Smooth muscle cell (in vitro differentiated cells): ENCODE measurements at regions not wholly inside any gene's neighbourhood (a gene's known extent, or its start where the extent isn't known, plus 50 kb on each side); places are given as distances from the start of the nearest gene placed in this dataset.
"Not testable (repeated sequence)": the region's sequence is repeated elsewhere in the genome, so short reads cannot be mapped to it uniquely, and the experiment has no call there.

ENCODE experiments used
- DNase-seq: peaks from one replicate; lab custom pipeline; 2025; ENCODE audit not compliant: unreplicated experiment; lab: John Stamatoyannopoulos, UW
- H2AFZ ChIP-seq: fragments of 200-600 bp; sonication (generic); 2 replicates; pipeline ENCODE4 v1.6.0; 2016; ENCODE audit warnings: antibody characterized with exemption, low read depth, mild to moderate bottlenecking
- H3F3A ChIP-seq: fragments of 200-600 bp; sonication (generic); 2 replicates; pipeline ENCODE4 v1.6.0; 2017; ENCODE audit warnings: antibody characterized with exemption, low read depth
- H3K27ac ChIP-seq: fragments of 200-600 bp; sonication (generic); 2 replicates; pipeline ENCODE4 v1.5.1; 2016; ENCODE audit warnings: low read depth, mild to moderate bottlenecking
- H3K27me3 ChIP-seq: fragments of 200-600 bp; sonication (generic); 2 replicates; pipeline ENCODE4 v1.6.1; 2016; ENCODE audit warnings: low read depth, mild to moderate bottlenecking
- H3K36me3 ChIP-seq: fragments of 200-600 bp; sonication (generic); 2 replicates; pipeline ENCODE4 v1.5.1; 2016; ENCODE audit warnings: low read depth
- H3K4me1 ChIP-seq: fragments of 200-600 bp; sonication (generic); 2 replicates; pipeline ENCODE4 v1.5.1; 2016; ENCODE audit warnings: low read depth
- H3K4me2 ChIP-seq: fragments of 200-600 bp; sonication (generic); 2 replicates; pipeline ENCODE4 v1.6.0; 2016; ENCODE audit warnings: mild to moderate bottlenecking
- H3K4me3 ChIP-seq: fragments of 200-600 bp; sonication (generic); 2 replicates; pipeline ENCODE4 v1.5.1; 2016; ENCODE audit warnings: mild to moderate bottlenecking
- H3K79me2 ChIP-seq: fragments of 200-600 bp; sonication (generic); 2 replicates; pipeline ENCODE4 v1.6.0; 2016; ENCODE audit warnings: low read depth, mild to moderate bottlenecking
- H3K9ac ChIP-seq: fragments of 200-600 bp; sonication (generic); 2 replicates; pipeline ENCODE4 v1.6.0; 2016; ENCODE audit warnings: low read depth
- H3K9me3 ChIP-seq: fragments of 200-600 bp; sonication (generic); replicated peaks from 2 replicates; pipeline ENCODE4 v1.5.1; 2016; ENCODE audit warnings: low read depth
- H4K20me1 ChIP-seq: fragments of 200-600 bp; sonication (generic); 2 replicates; pipeline ENCODE4 v1.6.0; 2016; ENCODE audit warnings: low read depth
- WGBS: methylation state at CpG from one replicate; pipeline ENCODE4 v1.1.7; 2016; ENCODE audit warnings: low lambda C conversion rate; 5-methylcytosine and 5-hydroxymethylcytosine counted together
- TF ChIP-seq, protein P1 (sequence below): fragments of 200-600 bp; sonication (generic); IDR thresholded peaks from 2 replicates; pipeline ENCODE4 v1.5.1; 2017; ENCODE audit warnings: borderline replicate concordance, mild to moderate bottlenecking, antibody characterized with exemption; ENCODE audit not compliant: insufficient read depth, poor library complexity, severe bottlenecking

DNA sequence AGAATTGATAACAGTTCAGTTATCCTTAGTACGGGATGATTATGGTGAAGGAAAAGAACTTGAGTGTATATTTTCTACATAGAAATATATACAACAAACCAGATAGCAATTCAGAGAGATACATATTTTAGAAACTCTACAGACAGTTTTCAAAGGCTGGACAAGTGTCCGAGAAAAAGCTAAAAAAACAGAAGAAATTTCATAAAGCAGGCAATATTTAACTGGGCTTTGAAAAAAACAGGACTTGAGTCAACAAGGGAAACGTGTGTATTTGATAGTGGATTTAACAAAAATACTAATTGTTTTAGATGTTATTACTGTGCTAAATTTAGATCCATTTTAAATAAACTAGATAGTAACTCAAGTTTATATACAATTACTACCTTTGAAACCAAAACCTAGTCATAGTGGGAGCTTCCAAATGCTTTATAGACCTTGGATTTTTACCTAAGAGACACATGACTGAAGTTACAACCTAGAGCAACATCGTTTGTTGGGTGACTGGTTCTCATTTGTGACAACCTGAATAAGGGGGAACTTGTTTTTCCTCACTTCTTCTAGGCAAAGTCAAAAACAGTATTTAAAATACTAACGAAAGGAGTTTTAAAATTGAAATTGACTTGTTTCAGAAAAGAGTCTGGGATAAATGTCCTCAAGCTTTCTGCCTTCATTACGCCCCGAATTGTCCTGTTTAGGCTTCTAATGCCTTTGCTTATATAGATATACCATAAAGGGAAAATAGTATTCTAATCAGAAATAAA lies 116.7 kb upstream of the PRSS16 start:
- H3K27ac ChIP-seq: peak overlapping the region; percentile 76
- no peak for DNase-seq
- H3K36me3 ChIP-seq: no peaks in the 10 kb centered on the region
- H3K79me2 ChIP-seq: no peaks in the 10 kb centered on the region
- no peaks in the 10 kb centered on the region for H3K27me3 ChIP-seq
- peak overlapping the region; percentile 87 for H3K4me2 ChIP-seq
- H3K9ac ChIP-seq: peak overlapping the region; percentile 55
- peak overlapping the region; percentile 62 for H3K4me3 ChIP-seq
- no peaks in the 10 kb centered on the region for H3K9me3 ChIP-seq
- peaks cover 21% of the 10 kb centered on the region for H3F3A ChIP-seq
- peak overlapping the region; percentile 73 for H2AFZ ChIP-seq
- H4K20me1 ChIP-seq: no peaks in the 10 kb centered on the region
- H3K4me1 ChIP-seq: peaks cover 8% of the 10 kb centered on the region
- TF ChIP-seq, protein P1, sequence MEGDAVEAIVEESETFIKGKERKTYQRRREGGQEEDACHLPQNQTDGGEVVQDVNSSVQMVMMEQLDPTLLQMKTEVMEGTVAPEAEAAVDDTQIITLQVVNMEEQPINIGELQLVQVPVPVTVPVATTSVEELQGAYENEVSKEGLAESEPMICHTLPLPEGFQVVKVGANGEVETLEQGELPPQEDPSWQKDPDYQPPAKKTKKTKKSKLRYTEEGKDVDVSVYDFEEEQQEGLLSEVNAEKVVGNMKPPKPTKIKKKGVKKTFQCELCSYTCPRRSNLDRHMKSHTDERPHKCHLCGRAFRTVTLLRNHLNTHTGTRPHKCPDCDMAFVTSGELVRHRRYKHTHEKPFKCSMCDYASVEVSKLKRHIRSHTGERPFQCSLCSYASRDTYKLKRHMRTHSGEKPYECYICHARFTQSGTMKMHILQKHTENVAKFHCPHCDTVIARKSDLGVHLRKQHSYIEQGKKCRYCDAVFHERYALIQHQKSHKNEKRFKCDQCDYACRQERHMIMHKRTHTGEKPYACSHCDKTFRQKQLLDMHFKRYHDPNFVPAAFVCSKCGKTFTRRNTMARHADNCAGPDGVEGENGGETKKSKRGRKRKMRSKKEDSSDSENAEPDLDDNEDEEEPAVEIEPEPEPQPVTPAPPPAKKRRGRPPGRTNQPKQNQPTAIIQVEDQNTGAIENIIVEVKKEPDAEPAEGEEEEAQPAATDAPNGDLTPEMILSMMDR: no peak
- 49% methylated on average over 7 of the region's 7 CpGs for WGBS

DNA sequence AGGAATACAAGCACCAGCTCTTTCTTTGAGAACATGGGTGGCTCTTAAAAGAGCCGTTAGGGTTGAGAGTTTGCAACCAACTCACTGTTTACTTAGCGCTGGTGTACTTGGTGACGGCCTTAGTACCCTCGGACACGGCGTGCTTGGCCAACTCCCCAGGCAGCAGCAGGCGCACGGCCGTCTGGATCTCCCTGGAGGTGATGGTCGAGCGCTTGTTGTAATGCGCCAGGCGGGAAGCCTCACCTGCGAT lies 115.3 kb upstream of the PRSS16 start:
- peak overlapping the region; percentile 62 for H3K4me3 ChIP-seq
- not testable (repeated sequence) for H4K20me1 ChIP-seq, H3K27me3 ChIP-seq, H2AFZ ChIP-seq, DNase-seq, H3K36me3 ChIP-seq, H3K9me3 ChIP-seq, H3K79me2 ChIP-seq
- H3F3A ChIP-seq: peaks cover 21% of the 10 kb centered on the region
- H3K27ac ChIP-seq: peak overlapping the region; percentile 76
- H3K9ac ChIP-seq: peak overlapping the region; percentile 56
- under 1% methylated on average over 14 of the region's 14 CpGs for WGBS
- peak overlapping the region; percentile 87 for H3K4me2 ChIP-seq
- H3K4me1 ChIP-seq: peaks cover 15% of the 10 kb centered on the region

DNA sequence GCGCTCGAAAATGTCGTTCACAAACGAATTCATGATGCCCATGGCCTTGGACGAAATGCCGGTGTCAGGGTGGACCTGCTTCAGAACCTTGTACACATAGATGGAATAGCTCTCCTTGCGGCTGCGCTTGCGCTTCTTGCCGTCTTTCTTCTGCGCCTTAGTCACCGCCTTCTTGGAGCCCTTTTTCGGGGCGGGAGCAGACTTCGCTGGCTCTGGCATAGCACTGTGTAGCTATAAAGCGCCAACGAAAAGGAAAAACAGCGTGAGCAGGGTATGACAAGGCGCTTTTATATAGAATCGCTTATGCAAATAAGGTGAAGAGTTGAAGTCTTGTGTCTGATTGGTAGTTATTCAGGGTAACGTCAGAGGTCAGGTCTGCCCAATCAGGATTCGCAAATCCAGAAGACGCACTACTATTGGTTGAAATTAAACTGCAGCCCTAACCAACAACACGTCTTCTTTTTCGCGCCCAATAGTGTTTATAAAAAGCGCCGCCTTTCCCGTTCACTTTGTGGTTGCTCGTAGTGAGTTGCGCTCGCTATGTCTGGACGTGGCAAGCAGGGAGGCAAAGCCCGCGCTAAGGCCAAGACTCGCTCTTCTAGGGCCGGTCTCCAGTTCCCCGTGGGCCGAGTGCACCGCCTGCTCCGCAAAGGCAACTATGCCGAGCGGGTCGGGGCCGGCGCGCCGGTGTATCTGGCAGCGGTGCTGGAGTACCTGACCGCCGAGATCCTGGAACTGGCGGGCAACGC lies 114.8 kb upstream of the PRSS16 start:
- Histone ChIP-seq H3K9me3 (no peaks in the 10 kb centered on the region), H3K4me2 (peak overlapping the region; percentile 92), H3K36me3 (no peaks in the 10 kb centered on the region), H4K20me1 (no peaks in the 10 kb centered on the region), H3K9ac (peak overlapping the region; percentile 86), H2AFZ (peak overlapping the region; percentile 78), H3K27ac (peak overlapping the region; percentile 94), H3K4me1 (peaks cover 12% of the 10 kb centered on the region), H3K79me2 (no peaks in the 10 kb centered on the region), H3K27me3 (no peaks in the 10 kb centered on the region), H3F3A (peaks cover 21% of the 10 kb centered on the region), H3K4me3 (peak overlapping the region; percentile 62)
- TF ChIP-seq, protein P1: no peak
- WGBS: under 1% methylated on average over 51 of the region's 53 CpGs
- peak; percentile 77 for DNase-seq

DNA sequence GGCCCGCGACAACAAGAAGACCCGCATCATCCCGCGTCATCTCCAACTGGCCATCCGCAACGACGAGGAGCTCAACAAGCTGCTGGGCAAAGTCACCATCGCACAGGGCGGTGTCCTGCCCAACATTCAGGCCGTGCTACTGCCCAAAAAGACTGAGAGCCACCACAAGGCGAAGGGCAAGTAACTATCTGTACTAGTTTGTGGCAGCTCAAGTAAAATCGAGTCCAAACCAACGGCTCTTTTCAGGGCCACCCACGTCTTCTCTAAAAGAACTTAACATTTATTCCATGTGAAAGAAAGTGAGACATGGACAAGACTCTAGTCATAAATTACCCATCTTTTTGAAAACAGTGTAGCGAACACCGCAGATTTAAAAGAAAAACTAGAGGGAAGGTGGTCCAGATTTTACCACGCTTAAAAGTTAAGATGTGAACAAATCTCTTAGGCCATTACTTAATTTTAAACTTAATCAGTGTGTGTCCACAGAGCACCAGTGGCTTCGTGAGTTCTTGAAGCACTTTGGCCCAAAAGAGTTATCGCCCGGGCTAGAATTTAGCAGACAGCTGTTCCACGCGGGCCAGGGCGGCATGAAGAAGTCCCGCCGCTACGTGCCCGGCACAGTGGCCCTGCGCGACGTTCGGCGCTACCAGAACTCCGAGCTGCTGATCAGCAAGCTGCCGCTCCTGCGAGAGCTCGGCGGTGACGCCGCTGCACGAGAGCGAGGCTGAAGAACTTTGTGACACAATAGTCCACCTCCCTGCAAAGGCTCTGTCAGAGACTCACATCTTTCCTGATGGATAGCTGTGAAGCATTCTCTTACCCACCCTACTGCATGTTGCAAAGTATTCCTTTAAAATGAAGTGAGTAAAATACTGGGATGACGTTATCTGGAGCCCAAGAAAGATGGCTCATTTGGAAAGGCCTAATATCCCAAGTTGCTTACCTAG lies 113.9 kb upstream of the PRSS16 start:
- TF ChIP-seq, protein P1: no peak
- Histone ChIP-seq H3K9ac (peak overlapping the region; percentile 86), H3K79me2 (no peaks in the 10 kb centered on the region), H4K20me1 (no peaks in the 10 kb centered on the region), H2AFZ (peak overlapping the region; percentile 78), H3K4me3 (peak overlapping the region; percentile 62), H3K4me1 (peaks cover 14% of the 10 kb centered on the region), H3K36me3 (no peaks in the 10 kb centered on the region), H3K9me3 (no peaks in the 10 kb centered on the region), H3F3A (peaks cover 23% of the 10 kb centered on the region), H3K27me3 (no peaks in the 10 kb centered on the region), H3K4me2 (peak overlapping the region; percentile 92), H3K27ac (peak overlapping the region; percentile 94)
- WGBS: under 1% methylated on average over 43 of the region's 43 CpGs
- DNase-seq: peak; percentile 31
